ENCODE measurements at regions not wholly inside any gene's neighbourhood (a gene's known extent, or its start where the extent isn't known, plus 50 kb on each side); places are given as distances from the start of the nearest gene placed in this dataset.

GRCh38 chr16:9256196-9256595 is 164.8 kb downstream of the HAPSTR1 start:
- no peak overlapping the region for H3K4me3 ChIP-seq (ENCODE audit: low read depth, low read length)
- peak; percentile 73 for TF ChIP-seq CTCF (IDR thresholded peaks at IDR 0.05; ENCODE audit: insufficient read depth, low read depth, low read length, missing control alignments)
- DNase-seq (ENCODE audit: low read depth), result peak; percentile 63

- H3K4me3 ChIP-seq (ENCODE audit: low read depth, low read length), result no peak overlapping the region
- TF ChIP-seq CTCF (IDR thresholded peaks at IDR 0.05; ENCODE audit: insufficient read depth, low read depth, low read length, missing control alignments), result no peak
- no peak for DNase-seq (ENCODE audit: low read depth)
These were observed 166.4 kb downstream of the HAPSTR1 start for GRCh38 chr16:9257843-9258242.

- peak; percentile 84 for TF ChIP-seq CTCF (IDR thresholded peaks at IDR 0.05; ENCODE audit: insufficient read depth, low read depth, low read length, missing control alignments)
- peak; percentile 71 for DNase-seq (ENCODE audit: low read depth)
- H3K4me3 ChIP-seq (ENCODE audit: low read depth, low read length), result no peak overlapping the region
These were observed 167.1 kb downstream of the HAPSTR1 start for GRCh38 chr16:9258423-9259051.

- DNase-seq (ENCODE audit: low read depth), result no peak
- TF ChIP-seq CTCF (IDR thresholded peaks at IDR 0.05; ENCODE audit: insufficient read depth, low read depth, low read length, missing control alignments), result no peak
- no peak overlapping the region for H3K4me3 ChIP-seq (ENCODE audit: low read depth, low read length)
These were observed 168.6 kb downstream of the HAPSTR1 start for GRCh38 chr16:9259914-9260608.

- no peak for DNase-seq (ENCODE audit: low read depth)
- no peak overlapping the region for H3K4me3 ChIP-seq (ENCODE audit: low read depth, low read length)
- no peak for TF ChIP-seq CTCF (IDR thresholded peaks at IDR 0.05; ENCODE audit: insufficient read depth, low read depth, low read length, missing control alignments)
These were observed 169.2 kb downstream of the HAPSTR1 start for GRCh38 chr16:9260666-9261065.

GRCh38 chr16:9261376-9261775 is 169.9 kb downstream of the HAPSTR1 start:
- no peak overlapping the region for H3K4me3 ChIP-seq (ENCODE audit: low read depth, low read length)
- no peak for DNase-seq (ENCODE audit: low read depth)
- no peak for TF ChIP-seq CTCF (IDR thresholded peaks at IDR 0.05; ENCODE audit: insufficient read depth, low read depth, low read length, missing control alignments)
